ENCODE measurements at regions not wholly inside any gene's neighbourhood (a gene's known extent, or its start where the extent isn't known, plus 50 kb on each side); places are given as distances from the start of the nearest gene placed in this dataset.

- Histone ChIP-seq H3K4me3 (no peak overlapping the region), H3K27ac (no peak overlapping the region), H3K27me3 (no peaks in the 10 kb centered on the region), H3K9me3 (replicated peaks in 1 of 3) (no peaks in the 10 kb centered on the region), H3K36me3 (replicated peaks in 1 of 2) (no peaks in the 10 kb centered on the region), H3K4me1 (replicated peaks in 1 of 2) (no peaks in the 10 kb centered on the region)
- no peak for DNase-seq
- TF ChIP-seq CTCF (IDR thresholded peaks at IDR 0.05) (no peak), POLR2A (IDR thresholded peaks at IDR 0.05) (no peak)
- WGBS, 4 donors = 78 to 88% (median 80%) methylated on average over 7 of the region's 7 CpGs
- intact Hi-C loops (cut with DNase I) = no loop called here
Observed at GRCh38 chr5:6225121-6225607, 153.2 kb downstream of the MED10 start.

DNA sequence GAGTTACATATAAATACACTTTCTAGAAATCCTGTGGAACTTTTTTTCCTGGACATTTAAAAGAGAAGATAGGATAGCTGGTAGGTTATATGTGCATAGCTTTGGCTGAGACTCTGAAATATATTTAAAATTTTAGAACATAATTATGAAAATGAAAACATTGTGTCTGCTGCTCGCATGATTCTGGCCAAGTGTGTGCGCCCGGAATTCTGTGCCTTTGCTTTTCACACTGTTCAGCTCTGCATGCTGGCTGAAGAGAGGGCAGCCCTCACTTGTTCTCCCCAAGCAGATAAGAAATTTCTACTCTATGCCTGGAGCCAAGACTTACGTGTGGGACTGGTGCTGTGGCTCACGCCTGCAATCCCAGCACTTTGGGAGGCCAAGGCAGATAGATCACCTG is 153.9 kb downstream of the MED10 start:
- TF ChIP-seq CTCF (IDR thresholded peaks at IDR 0.05) (no peak), POLR2A (IDR thresholded peaks at IDR 0.05) (no peak)
- no peaks in the 10 kb centered on the region for H3K9me3 ChIP-seq (replicated peaks in 1 of 3)
- H3K4me1 ChIP-seq (replicated peaks in 1 of 2) = no peaks in the 10 kb centered on the region
- DNase-seq = no peak
- intact Hi-C loops (cut with DNase I) = no loop called here
- H3K27me3 ChIP-seq = no peaks in the 10 kb centered on the region
- no peak overlapping the region for H3K4me3 ChIP-seq
- no peaks in the 10 kb centered on the region for H3K36me3 ChIP-seq (replicated peaks in 1 of 2)
- no peak overlapping the region for H3K27ac ChIP-seq
- WGBS, 4 donors = 86 to 89% (median 88%) methylated on average over 5 of the region's 5 CpGs

DNA sequence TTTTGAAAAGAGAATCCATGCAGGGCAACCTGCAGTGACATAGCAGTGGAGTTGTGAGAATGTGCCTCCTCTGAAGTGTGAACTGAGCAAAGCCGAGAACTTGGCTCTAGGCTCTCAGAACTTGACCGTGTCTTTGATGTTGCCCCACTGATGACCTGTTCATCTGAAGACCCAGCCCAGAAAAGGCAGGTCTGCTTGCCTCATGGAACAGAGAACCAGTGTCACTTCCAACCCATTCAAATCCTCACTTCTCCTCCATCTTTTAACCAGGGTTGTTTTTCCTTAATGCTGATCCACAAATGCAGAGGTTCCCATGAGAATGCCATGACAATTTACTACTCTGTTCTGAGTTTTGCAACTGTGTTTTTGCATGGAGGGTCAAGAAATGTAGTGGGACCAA is 155.4 kb downstream of the MED10 start:
- no peaks in the 10 kb centered on the region for H3K9me3 ChIP-seq (replicated peaks in 1 of 3)
- no peak for DNase-seq
- intact Hi-C loops (cut with DNase I) = no loop called here

DNA sequence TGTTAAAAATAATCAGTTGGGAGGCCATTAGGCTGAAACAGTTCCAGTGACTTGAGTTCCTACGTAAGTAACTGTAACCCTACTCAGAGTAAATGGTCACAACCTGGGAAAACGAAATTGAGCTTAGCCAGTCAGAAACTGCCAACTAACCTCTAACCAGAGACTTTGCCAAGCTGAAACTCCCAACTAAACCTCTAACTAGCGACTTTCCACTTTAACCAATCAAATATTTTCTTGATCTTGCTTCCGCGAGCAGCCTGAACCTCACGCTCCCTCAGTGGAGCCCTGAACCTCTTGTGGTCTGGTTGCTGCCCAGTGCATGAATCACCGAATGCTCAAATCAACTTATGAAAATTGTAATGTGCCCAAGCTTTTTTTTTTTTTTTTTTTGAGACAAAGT is 156.2 kb downstream of the MED10 start:
- H3K4me1 ChIP-seq (replicated peaks in 1 of 2) = no peaks in the 10 kb centered on the region
- no peaks in the 10 kb centered on the region for H3K27me3 ChIP-seq
- no peak overlapping the region for H3K4me3 ChIP-seq
- no peaks in the 10 kb centered on the region for H3K9me3 ChIP-seq (replicated peaks in 1 of 3)
- TF ChIP-seq CTCF (IDR thresholded peaks at IDR 0.05) = no peak
- no peak for TF ChIP-seq POLR2A (IDR thresholded peaks at IDR 0.05)
- intact Hi-C loops (cut with DNase I) = no loop called here
- no peak for DNase-seq
- H3K27ac ChIP-seq = no peak overlapping the region
- no peaks in the 10 kb centered on the region for H3K36me3 ChIP-seq (replicated peaks in 1 of 2)
- WGBS, 4 donors = 75 to 79% (median 76%) methylated on average over 7 of the region's 7 CpGs

More for the DNA sequence above, 155.4 kb downstream of the MED10 start:
- Histone ChIP-seq H3K4me3 (no peak overlapping the region), H3K4me1 (replicated peaks in 1 of 2) (no peaks in the 10 kb centered on the region), H3K27ac (no peak overlapping the region), H3K36me3 (replicated peaks in 1 of 2) (no peaks in the 10 kb centered on the region), H3K27me3 (no peaks in the 10 kb centered on the region)
- WGBS, 4 donors = 91 to 100% (median 94%) methylated on average over 2 of the region's 2 CpGs
- TF ChIP-seq CTCF (IDR thresholded peaks at IDR 0.05) (no peak), POLR2A (IDR thresholded peaks at IDR 0.05) (no peak)

Data from adrenal gland (tissue), 9 donors.